Left ventricle myocardium inferior (tissue), 1 donor: ENCODE measurements at regions not wholly inside any gene's neighbourhood (a gene's known extent, or its start where the extent isn't known, plus 50 kb on each side); places are given as distances from the start of the nearest gene placed in this dataset.

Experiments used
- DNase-seq: peaks from one replicate; pipeline ENCODE4 v3.0.0-alpha.2; 2020
- H3K27ac ChIP-seq: fragments of 200-600 bp; replicated peaks from 2 replicates; pipeline ENCODE4 v1.8.0; 2021
- H3K27me3 ChIP-seq: fragments of 200-600 bp; 2 replicates; pipeline ENCODE4 v1.8.0; 2021; ENCODE audit warnings: low read depth
- H3K36me3 ChIP-seq: fragments of 200-600 bp; 2 replicates; pipeline ENCODE4 v1.8.0; 2021
- H3K4me1 ChIP-seq: fragments of 200-600 bp; 2 replicates; pipeline ENCODE4 v1.8.0; 2021
- H3K4me3 ChIP-seq: fragments of 200-600 bp; 2 replicates; pipeline ENCODE4 v1.8.0; 2021; ENCODE audit warnings: mild to moderate bottlenecking, moderate library complexity
- H3K9me3 ChIP-seq: fragments of 200-600 bp; replicated peaks from 2 replicates; pipeline ENCODE4 v1.8.0; 2021
- CTCF ChIP-seq: fragments of 200-600 bp; IDR thresholded peaks from 2 replicates; pipeline ENCODE4 v1.8.0; 2021; ENCODE audit warnings: antibody characterized with exemption, mild to moderate bottlenecking, borderline replicate concordance
- intact Hi-C: fragments of 100-400 bp; cut with micrococcal nuclease; formaldehyde crosslinking; loops from one replicate; pipeline ENCODE4 v1.11.0; 2022
- donor health status: DM: no; HTN: yes; CAD: no; lungs with severe emphysema.

DNA sequence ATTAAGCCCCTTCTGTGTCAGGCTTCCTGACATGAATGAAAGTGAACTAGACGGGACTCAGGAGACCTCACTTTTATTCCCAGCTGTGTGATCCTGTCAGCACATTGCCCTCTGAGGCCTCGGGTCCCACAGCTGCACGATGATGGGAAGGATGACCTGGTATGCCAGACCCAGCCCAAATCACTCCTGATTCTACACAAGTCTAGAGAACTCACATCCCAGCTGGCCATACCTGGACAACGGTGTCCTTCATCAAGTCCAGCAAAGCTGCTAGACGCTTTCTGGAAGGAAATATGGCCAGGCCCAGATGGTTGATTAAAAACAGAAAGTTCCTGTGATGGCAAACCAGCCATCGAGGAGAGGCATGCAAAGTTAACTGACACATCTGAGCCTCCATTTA is 118.0 kb upstream of the FSTL4 start:
- Histone ChIP-seq H3K9me3 (peaks cover 13% of the 10 kb centered on the region), H3K4me1 (no peaks in the 10 kb centered on the region), H3K4me3 (no peak overlapping the region), H3K27ac (no peak overlapping the region), H3K36me3 (no peaks in the 10 kb centered on the region), H3K27me3 (peaks cover 9% of the 10 kb centered on the region)
- intact Hi-C loops, result no loop called here
- no peak for TF ChIP-seq CTCF
- no peak for DNase-seq

GRCh38 chr5:133729800-133730199 is 117.5 kb upstream of the FSTL4 start:
- intact Hi-C loops, result no loop called here

DNA sequence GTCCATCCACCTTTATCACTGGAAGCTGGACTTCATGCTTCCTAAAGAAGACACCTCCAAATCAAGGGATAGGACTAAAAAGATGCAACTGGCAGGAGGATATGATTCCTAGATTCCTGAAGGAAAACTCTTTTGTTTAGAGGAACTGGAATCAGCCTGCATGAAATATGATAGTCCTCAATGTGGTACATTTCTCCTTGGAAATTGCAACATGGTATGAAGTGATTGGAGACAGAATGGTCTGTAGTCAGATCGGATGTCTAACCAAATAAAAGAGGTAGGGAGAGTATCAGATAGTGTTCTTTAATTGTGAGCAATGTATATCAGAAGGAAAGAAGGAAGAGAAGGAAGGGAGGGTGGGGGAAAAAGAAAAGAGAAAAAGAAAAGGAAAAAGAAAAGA is 116.1 kb upstream of the FSTL4 start:
- no peak overlapping the region for H3K4me3 ChIP-seq
- intact Hi-C loops, result no loop called here
- peaks cover 6% of the 10 kb centered on the region for H3K9me3 ChIP-seq
- TF ChIP-seq CTCF, result no peak
- no peaks in the 10 kb centered on the region for H3K36me3 ChIP-seq
- H3K27me3 ChIP-seq, result peaks cover 21% of the 10 kb centered on the region
- DNase-seq, result no peak
- no peaks in the 10 kb centered on the region for H3K4me1 ChIP-seq
- no peak overlapping the region for H3K27ac ChIP-seq

More at GRCh38 chr5:133729800-133730199, 117.5 kb upstream of the FSTL4 start:
- DNase-seq, result no peak
- Histone ChIP-seq H3K4me3 (no peak overlapping the region), H3K36me3 (no peaks in the 10 kb centered on the region), H3K4me1 (no peaks in the 10 kb centered on the region), H3K9me3 (peaks cover 12% of the 10 kb centered on the region), H3K27me3 (peaks cover 14% of the 10 kb centered on the region), H3K27ac (no peak overlapping the region)
- no peak for TF ChIP-seq CTCF

GRCh38 chr5:133727636-133728035 is 115.3 kb upstream of the FSTL4 start:
- Histone ChIP-seq H3K27me3 (peaks cover 27% of the 10 kb centered on the region), H3K27ac (no peak overlapping the region), H3K36me3 (no peaks in the 10 kb centered on the region), H3K4me1 (no peaks in the 10 kb centered on the region), H3K9me3 (peaks cover 12% of the 10 kb centered on the region), H3K4me3 (no peak overlapping the region)
- intact Hi-C loops, result no loop called here
- DNase-seq, result no peak
- TF ChIP-seq CTCF, result no peak

- peaks cover 32% of the 10 kb centered on the region for H3K9me3 ChIP-seq
- TF ChIP-seq CTCF, result no peak
- H3K36me3 ChIP-seq, result no peaks in the 10 kb centered on the region
- intact Hi-C loops, result no loop called here
- H3K27ac ChIP-seq, result no peak overlapping the region
- no peak overlapping the region for H3K4me3 ChIP-seq
- peaks cover 27% of the 10 kb centered on the region for H3K27me3 ChIP-seq
- H3K4me1 ChIP-seq, result no peaks in the 10 kb centered on the region
- no peak for DNase-seq
Measured at GRCh38 chr5:133723651-133724366, 111.5 kb upstream of the FSTL4 start.
